Fibroblast of skin of left quadriceps (primary cell): ENCODE measurements at regions not wholly inside any gene's neighbourhood (a gene's known extent, or its start where the extent isn't known, plus 50 kb on each side); places are given as distances from the start of the nearest gene placed in this dataset.
A peak's percentile ranks its signal among the peaks of the same experiment; 100 is the strongest.
"Not testable (repeated sequence)": the region's sequence is repeated elsewhere in the genome, so short reads cannot be mapped to it uniquely, and the experiment has no call there.

ENCODE experiments used
- DNase-seq, 2 experiments: peaks; one replicate each; pipeline ENCODE4 v3.0.0-alpha.2; 2013; ENCODE audit warnings: low read depth in 2 of 2

DNA sequence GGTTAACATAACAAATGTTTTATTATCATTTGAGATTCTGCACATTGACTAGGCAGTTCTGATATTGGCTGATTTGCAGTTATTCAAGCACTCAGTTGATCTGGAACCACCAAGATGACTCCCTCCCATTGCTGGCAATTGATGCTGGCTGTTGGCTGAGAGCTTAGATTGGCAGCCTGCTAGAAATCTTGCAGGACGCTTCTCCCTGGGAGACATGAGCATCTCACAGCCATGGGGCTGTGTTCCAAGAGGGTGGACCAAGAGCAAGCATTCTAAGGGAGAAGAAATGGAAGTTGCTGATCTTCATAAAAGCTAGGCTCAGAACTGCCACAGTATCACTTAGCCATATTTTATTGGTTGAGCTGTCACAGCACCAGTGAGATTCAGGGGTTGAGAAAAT is 233.4 kb upstream of the ID4 start:
- no peak for DNase-seq

DNA sequence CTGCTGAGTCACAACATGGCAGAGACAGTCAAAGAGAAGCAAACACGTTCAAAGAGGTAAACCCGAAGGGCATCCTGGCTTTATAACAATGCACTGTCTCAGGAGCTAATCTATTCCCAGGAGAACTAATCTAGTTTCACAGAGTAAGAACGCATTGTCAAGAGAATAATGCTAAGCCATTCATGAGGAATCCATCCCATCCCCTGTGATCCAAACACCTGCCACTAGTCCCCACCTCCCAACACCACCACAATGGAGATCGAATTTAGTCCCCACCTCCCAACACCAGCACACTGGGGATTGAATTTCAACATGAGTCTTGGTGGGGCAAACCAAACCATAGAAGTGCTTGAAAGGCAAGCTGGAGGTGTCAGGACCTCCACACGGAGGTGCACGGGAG is 231.5 kb upstream of the ID4 start:
- no peak for DNase-seq

DNA sequence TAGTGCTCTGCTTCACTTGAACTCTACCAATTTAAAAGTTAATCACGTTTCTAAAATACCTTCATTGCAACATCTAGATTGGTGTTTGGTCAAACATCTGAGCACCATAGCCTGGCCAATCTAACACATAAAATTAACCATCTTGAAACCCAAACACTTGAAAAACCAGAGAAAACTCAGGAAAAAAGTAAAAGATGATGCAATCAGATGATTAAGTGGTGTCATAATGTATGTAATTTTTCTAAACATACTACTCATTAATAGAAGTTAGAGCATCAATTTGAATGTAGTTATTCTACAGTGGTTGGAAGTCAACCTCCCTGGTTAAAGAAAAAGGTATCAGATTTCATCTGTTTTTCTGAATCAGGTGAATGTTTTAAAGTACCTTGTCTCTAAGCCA is 228.6 kb upstream of the ID4 start:
- no peak for DNase-seq

DNA sequence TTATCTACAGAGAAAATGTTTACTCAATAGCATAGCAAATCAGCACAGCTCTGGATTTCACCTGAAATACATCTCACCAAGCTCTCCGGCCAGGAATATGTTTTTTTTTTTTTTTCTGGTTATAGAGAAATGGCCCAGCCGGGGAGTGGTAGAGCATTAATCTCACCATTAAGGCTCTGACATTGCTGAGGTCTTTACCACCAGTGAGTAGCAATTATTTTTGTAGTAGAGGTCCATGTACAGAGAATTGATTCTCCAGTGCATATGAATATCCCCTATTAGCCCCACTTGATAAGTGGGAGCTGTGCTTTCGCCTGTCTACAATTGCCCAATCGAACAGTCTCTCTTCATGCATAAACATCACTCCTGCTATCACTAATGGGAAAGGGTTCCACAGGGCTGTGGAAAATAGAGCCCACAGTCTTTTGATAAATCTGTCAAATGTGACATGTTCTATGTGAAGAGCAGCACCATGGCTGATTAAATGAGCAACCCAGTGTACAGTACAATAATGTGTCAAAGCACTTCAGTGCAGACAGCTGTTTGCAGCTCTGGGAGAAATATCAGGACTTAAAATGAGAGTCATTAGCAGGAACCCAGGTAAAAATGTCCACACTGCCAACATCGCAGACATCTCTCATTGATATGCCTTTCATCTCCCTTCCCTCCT is 227.1 kb upstream of the ID4 start:
- no peak for DNase-seq

DNA sequence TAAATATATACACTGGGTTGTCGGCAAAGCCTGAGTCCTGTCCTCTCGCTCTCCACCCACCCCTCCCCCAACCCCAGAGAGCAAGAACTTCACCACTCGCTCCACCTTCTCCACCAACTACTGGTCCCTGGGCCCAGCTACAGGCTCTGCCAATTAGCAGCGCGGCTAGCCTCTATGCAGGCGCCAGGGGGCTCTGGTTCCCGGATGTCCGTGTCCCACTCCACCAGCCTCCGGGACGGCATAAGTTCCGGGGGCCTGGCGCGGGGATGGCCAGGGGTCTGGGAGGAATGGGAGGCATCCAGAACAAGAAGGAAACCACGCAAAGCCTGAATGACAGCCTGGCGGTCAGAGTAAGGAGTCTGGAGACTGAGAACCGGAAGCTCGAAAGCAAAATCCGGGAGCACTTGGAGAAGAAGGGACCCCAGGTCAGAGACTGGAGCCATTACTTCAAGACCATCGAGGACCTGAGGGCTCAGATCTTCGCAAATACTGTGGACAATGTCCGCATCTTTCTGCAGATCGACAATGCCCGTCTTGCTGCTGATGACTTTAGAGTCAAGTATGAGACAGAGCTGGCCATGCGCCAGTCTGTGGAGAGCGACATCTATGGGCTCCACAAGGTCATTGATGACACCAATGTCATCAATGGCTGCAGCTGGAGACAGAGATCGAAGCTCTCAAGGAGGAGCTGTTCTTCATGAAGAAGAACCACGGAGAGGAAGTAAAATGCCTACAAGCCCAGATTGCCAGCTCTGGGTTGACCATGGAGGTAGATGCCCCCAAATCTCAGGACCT is 224.3 kb upstream of the ID4 start:
- not testable (repeated sequence) for DNase-seq

DNA sequence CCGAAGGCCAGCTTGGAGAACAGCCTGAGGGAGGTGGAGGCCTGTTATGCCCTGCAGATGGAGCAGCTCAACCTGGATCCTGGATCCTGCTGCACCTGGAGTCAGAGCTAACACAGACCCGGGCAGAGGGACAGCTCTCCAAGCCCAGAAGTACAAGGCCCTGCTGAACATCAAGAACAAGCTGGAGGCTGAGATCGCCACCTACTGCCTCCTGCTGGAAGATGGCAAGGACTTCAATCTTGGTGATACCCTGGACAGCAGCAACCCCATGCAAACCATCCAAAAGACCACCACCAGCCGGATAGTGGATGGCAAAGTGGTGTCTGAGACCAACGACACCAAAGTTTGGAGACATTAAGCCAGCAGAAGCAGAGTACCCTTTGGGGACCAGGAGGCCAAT is 223.5 kb upstream of the ID4 start:
- DNase-seq: no peak

GRCh38 chr6:19616022-19616421 is 221.1 kb upstream of the ID4 start:
- DNase-seq: no peak

- DNase-seq: no peak
These were observed 204.9 kb upstream of the ID4 start for GRCh38 chr6:19632230-19632629.

DNA sequence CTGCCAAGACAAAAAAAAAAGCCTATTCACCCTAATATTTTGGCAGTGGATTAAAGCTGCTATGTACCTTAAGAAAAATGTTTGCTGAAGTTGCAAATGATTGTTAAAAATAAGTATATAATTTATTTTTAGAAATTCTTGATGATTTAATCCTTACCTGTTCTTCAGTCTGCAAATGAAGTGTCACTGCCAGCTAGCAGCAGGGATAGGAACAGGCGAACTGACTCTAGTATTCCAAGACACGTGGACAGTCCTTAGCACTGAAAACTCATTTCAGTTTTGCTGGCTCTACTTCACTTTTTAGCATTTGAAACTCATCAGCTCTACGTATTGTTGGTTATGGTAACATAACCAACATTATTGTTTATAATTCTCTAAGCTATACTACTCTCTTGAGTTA is 204.4 kb upstream of the ID4 start:
- no peak for DNase-seq

- no peak for DNase-seq
These were observed 201.4 kb upstream of the ID4 start for GRCh38 chr6:19635728-19636127.

- no peak for DNase-seq
These were observed 200.2 kb upstream of the ID4 start for GRCh38 chr6:19637010-19637409.

DNA sequence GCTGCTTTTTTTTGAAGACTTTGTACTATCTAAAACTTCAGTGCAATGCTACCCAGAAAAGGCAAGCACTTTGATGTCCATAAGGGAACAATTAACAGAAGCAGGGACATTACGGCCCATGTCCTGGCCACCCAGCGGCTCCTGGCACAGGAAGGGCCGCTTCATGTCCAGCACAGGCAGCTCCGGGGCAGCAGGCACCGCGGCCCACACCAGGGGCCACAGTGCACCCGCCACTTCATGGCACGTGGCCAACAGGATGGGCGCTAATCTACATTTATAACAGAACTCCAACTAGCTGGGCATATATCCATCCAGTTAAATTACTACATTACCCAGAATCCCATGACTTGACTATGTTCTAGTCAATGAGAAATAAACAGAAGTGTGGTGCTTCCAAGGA is 198.2 kb upstream of the ID4 start:
- no peak for DNase-seq

- DNase-seq: no peak
These were observed 193.9 kb upstream of the ID4 start for GRCh38 chr6:19643287-19643686.

DNA sequence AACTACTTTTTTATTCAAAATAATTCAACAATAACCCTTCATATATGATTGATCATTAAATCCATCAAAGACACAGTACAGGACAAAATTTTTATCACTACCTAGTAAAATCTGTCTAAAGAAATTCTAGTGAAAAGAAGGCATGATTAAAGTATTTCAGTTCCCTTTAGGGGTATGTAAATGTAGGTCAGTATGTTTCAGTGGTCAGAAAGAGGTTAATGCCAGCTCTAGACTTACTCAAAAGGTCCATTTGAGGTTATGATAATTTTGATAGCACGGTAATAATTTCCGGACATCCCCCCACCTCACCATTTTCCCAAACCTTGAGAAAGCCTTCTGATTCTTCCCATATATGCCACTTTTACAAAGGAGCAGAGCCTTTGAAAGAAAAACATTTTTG is 193.5 kb upstream of the ID4 start:
- DNase-seq: no peak

GRCh38 chr6:19655744-19656143 is 181.4 kb upstream of the ID4 start:
- DNase-seq: no peak

- no peak for DNase-seq
These were observed 176.9 kb upstream of the ID4 start for GRCh38 chr6:19660123-19660910.

DNA sequence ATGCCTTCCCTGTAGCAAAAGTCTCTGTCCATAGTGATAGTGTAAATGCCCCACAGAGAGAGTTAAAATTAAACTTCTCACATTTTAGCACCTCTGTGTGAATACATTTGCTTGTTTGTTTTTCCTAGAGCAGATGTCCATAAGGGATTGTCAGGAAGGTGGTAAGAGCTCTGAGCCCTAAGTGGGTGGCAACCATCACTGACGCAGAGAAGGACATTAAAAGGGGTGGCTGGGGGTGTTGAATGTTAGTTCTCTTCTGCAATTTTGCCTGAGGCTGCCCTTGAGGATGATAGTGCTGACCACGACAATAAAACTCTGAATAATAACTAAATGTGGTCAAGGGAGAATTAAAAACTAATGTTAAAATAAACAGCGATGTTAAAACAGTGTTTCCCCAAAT is 174.3 kb upstream of the ID4 start:
- no peak for DNase-seq

- DNase-seq: no peak
These were observed 173.7 kb upstream of the ID4 start for GRCh38 chr6:19663479-19663878.

DNA sequence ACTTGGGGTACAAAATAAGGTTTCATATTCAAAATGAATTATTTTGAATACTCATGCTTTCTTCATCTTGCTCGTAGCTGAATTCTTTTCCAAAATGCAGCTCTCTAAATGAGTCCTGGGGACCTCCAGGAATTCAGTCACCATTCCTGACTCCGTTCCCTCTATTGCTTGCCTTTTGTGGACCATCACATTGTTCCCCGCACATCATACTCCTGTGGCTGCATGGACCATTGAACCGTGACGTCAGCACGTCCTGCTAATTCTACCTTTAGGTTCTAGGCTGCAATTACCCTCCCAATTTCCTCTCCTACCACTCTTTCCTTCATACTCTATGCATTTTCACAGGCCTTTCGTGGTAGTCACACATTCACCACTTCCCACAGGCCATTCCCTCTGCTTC is 173.1 kb upstream of the ID4 start:
- no peak for DNase-seq

DNA sequence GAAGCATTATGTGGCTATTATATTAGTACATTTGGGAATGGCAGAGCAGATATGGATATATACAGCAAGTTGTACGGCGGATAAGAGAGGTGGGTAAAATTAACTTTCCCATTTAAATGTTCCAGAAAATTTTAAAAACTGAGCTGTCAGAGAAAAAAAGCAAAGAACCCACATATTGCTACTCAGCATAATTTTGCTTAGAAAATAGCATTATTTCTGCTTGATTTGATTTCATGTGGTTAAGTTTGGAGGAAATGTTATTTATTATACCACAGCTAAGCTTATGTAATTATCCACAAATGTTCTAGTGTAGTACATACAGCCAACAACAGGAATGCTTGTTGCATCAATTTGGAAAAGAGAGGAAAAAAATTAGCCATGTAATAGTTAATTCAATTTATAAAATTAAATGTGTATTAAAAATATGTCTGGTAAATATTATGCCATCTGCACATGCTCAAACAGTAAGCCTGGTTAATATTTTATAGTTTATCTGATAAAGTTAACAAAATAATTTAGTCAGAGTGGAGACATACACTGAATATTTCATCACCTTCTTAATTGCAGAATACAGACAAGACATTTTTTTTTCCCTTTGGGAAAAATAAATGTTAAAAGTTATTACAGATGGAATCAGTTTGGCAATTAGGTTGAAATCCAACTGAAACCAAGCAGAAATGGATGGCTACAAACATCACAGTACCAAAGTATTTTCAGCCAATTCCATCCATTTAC is 172.1 kb upstream of the ID4 start:
- peak; percentile 45 to 50 for DNase-seq

- DNase-seq: no peak
These were observed 171.6 kb upstream of the ID4 start for GRCh38 chr6:19665613-19665909.

GRCh38 chr6:19668710-19669109 is 168.5 kb upstream of the ID4 start:
- peak; percentile 35 to 49 for DNase-seq
